ENCODE measurements at regions not wholly inside any gene's neighbourhood (a gene's known extent, or its start where the extent isn't known, plus 50 kb on each side); places are given as distances from the start of the nearest gene placed in this dataset.
"Not testable (repeated sequence)": the region's sequence is repeated elsewhere in the genome, so short reads cannot be mapped to it uniquely, and the experiment has no call there.

- no peak for DNase-seq
Observed at GRCh38 chr4:92014067-92014466, 289.7 kb upstream of the GRID2 start.

- no peak for DNase-seq
Observed at GRCh38 chr4:92021203-92021602, 282.6 kb upstream of the GRID2 start.

GRCh38 chr4:92021788-92022187 lies 282.0 kb upstream of the GRID2 start:
- DNase-seq, result no peak

- not testable (repeated sequence) for DNase-seq
Observed at GRCh38 chr4:92028830-92029229, 274.9 kb upstream of the GRID2 start.

- no peak for DNase-seq
Observed at GRCh38 chr4:92031825-92032224, 271.9 kb upstream of the GRID2 start.

GRCh38 chr4:92035666-92036065 lies 268.1 kb upstream of the GRID2 start:
- no peak for DNase-seq

GRCh38 chr4:92045718-92046117 lies 258.0 kb upstream of the GRID2 start:
- DNase-seq, result no peak

GRCh38 chr4:92047209-92047875 lies 256.4 kb upstream of the GRID2 start:
- DNase-seq, result no peak

GRCh38 chr4:92050875-92051274 lies 252.9 kb upstream of the GRID2 start:
- DNase-seq, result no peak

GRCh38 chr4:92059615-92060014 lies 244.2 kb upstream of the GRID2 start:
- no peak for DNase-seq

- DNase-seq, result no peak
Observed at GRCh38 chr4:92060333-92060732, 243.4 kb upstream of the GRID2 start.

GRCh38 chr4:92064574-92064973 lies 239.2 kb upstream of the GRID2 start:
- no peak for DNase-seq

- DNase-seq, result no peak
Observed at GRCh38 chr4:92066485-92066884, 237.3 kb upstream of the GRID2 start.

- DNase-seq, result no peak
Observed at GRCh38 chr4:92071587-92071986, 232.2 kb upstream of the GRID2 start.

- DNase-seq, result no peak
Observed at GRCh38 chr4:92074839-92075238, 228.9 kb upstream of the GRID2 start.

GRCh38 chr4:92090887-92091286 lies 212.9 kb upstream of the GRID2 start:
- no peak for DNase-seq

GRCh38 chr4:92091335-92091734 lies 212.4 kb upstream of the GRID2 start:
- peak; percentile 46 for DNase-seq

GRCh38 chr4:92099861-92100260 lies 203.9 kb upstream of the GRID2 start:
- DNase-seq, result no peak

- no peak for DNase-seq
Observed at GRCh38 chr4:92100975-92101374, 202.8 kb upstream of the GRID2 start.

GRCh38 chr4:92101737-92102172 lies 202.0 kb upstream of the GRID2 start:
- no peak for DNase-seq

- DNase-seq, result no peak
Observed at GRCh38 chr4:92104506-92104905, 199.3 kb upstream of the GRID2 start.

GRCh38 chr4:92106816-92107215 lies 196.9 kb upstream of the GRID2 start:
- no peak for DNase-seq

GRCh38 chr4:92111493-92111892 lies 192.3 kb upstream of the GRID2 start:
- DNase-seq, result no peak

GRCh38 chr4:92112805-92113204 lies 191.0 kb upstream of the GRID2 start:
- DNase-seq, result no peak

- DNase-seq, result no peak
Observed at GRCh38 chr4:92120810-92121498, 182.8 kb upstream of the GRID2 start.

Measured in NCI-H2029 treated with DMSO at 0.1 percent for 48 hours (cell line).